HCT116 (cell line): ENCODE measurements at regions not wholly inside any gene's neighbourhood (a gene's known extent, or its start where the extent isn't known, plus 50 kb on each side); places are given as distances from the start of the nearest gene placed in this dataset.

ENCODE experiments used
- ATAC-seq: fragments of 200-7000 bp; cut with Tn5 transposase; 2 replicates; pipeline ENCODE4 v1.9.1; 2020; ENCODE audit warnings: mild to moderate bottlenecking, moderate library complexity
- BruUV-seq: library from RNA; stranded (reverse); fragments of 400-500 nt; replicated peaks from 2 replicates; lab custom pipeline; 2021; lab: Mats Ljungman, UMichigan
- CTCF ChIA-PET: fragments of 300-600 bp; sonication (Branson Sonifier 250); formaldehyde crosslinking; loops from one replicate; lab custom pipeline; 2021; ENCODE audit warnings: antibody characterized with exemption; lab: Charles Lee
- POLR2A ChIA-PET: fragments of 300-600, 350-600 bp; sonication (Branson Sonifier 250); formaldehyde crosslinking; loops from one replicate; lab custom pipeline; 2021; ENCODE audit warnings: antibody characterized with exemption; lab: Charles Lee
- RAD21 ChIA-PET, 2 experiments: fragments of 300-600 bp; sonication (Branson Sonifier 250); formaldehyde crosslinking; loops; one replicate each; lab custom pipeline; 2023; ENCODE audit warnings: low total read pairs in 2 of 2; ENCODE audit not compliant: uncharacterized antibody in 2 of 2, unreplicated experiment in 2 of 2, low non-redundant PET in 1 of 2; lab: Charles Lee
- DNase-seq: peaks from one replicate; pipeline ENCODE4 v3.0.0-alpha.2; 2010; ENCODE audit warnings: low read depth, low spot score
- H2AFZ ChIP-seq: fragments of 200-600 bp; shearing (Covaris generic), sonication (generic); 2 replicates; pipeline ENCODE4 v1.6.1; 2017; ENCODE audit warnings: low read depth, mixed run types, mixed read lengths, antibody characterized with exemption, low read length; ENCODE audit not compliant: poor library complexity, severe bottlenecking
- H3K27ac ChIP-seq: 2 replicates; pipeline ENCODE4 v1.5.1; 2012; ENCODE audit warnings: low read depth, low read length
- H3K27me3 ChIP-seq: fragments of 200-600 bp; sonication (generic); 2 replicates; pipeline ENCODE4 v1.6.1; 2016; ENCODE audit warnings: mixed run types, low read length, mixed read lengths; ENCODE audit not compliant: insufficient read depth
- H3K36me3 ChIP-seq, 2 experiments: fragments of 200-500 bp in 1 of 2; fragments of 200-600 bp in 1 of 2; sonication (Bioruptor generic) in 1 of 2; sonication (generic) in 1 of 2; 2 replicates each; pipeline versions ENCODE4 v1.5.1 to v1.6.1; 2014 to 2016; ENCODE audit warnings: low read length in 2 of 2, inconsistent platforms in 1 of 2, mixed read lengths in 1 of 2, mixed run types in 1 of 2; ENCODE audit not compliant: insufficient read depth in 2 of 2, control insufficient read depth in 1 of 2
- H3K4me1 ChIP-seq, 2 experiments: fragments of 200-600 bp in 1 of 2; sonication (generic) in 1 of 2; 2 replicates each; pipeline versions ENCODE4 v1.5.1 to v1.6.1; 2012 to 2017; ENCODE audit warnings: low read length in 2 of 2, inconsistent platforms in 1 of 2, mild to moderate bottlenecking in 1 of 2, mixed read lengths in 1 of 2, mixed run types in 1 of 2, moderate library complexity in 1 of 2; ENCODE audit not compliant: insufficient read depth in 2 of 2, control insufficient read depth in 1 of 2
- H3K4me2 ChIP-seq: fragments of 200-600 bp; sonication (generic); 2 replicates; pipeline ENCODE4 v1.6.1; 2017; ENCODE audit warnings: mixed run types, low read length, mixed read lengths
- H3K4me3 ChIP-seq, 2 experiments: fragments of 200-600 bp in 1 of 2; sonication (generic) in 1 of 2; replicated peaks in 1 of 2; 2 replicates each; pipeline ENCODE4 v1.5.1; 2011 to 2016; ENCODE audit warnings: low read length in 2 of 2, control low read depth in 1 of 2, low read depth in 1 of 2, mild to moderate bottlenecking in 1 of 2, mixed read lengths in 1 of 2, mixed run types in 1 of 2
- H3K79me2 ChIP-seq: fragments of 200-600 bp; sonication (generic); 2 replicates; pipeline ENCODE4 v1.6.1; 2017; ENCODE audit warnings: mild to moderate bottlenecking, mixed run types, low read length, moderate library complexity, mixed read lengths; ENCODE audit not compliant: insufficient read depth
- H3K9ac ChIP-seq: fragments of 200-600 bp; sonication (generic); 2 replicates; pipeline ENCODE4 v1.6.1; 2016; ENCODE audit warnings: low read length, mixed read lengths
- H3K9me2 ChIP-seq: fragments of 200-600 bp; sonication (generic), shearing (Covaris generic); 2 replicates; pipeline ENCODE4 v1.6.1; 2017; ENCODE audit warnings: mixed run types, mild to moderate bottlenecking, moderate library complexity; ENCODE audit not compliant: insufficient read depth
- H3K9me3 ChIP-seq, 2 experiments: fragments of 200-500 bp in 1 of 2; fragments of 200-600 bp in 1 of 2; sonication (Bioruptor generic) in 1 of 2; sonication (generic) in 1 of 2; 2 replicates each; pipeline ENCODE4 v1.6.1; 2014 to 2017; ENCODE audit warnings: low read length in 2 of 2, mixed read lengths in 2 of 2, inconsistent platforms in 1 of 2, low read depth in 1 of 2, mild to moderate bottlenecking in 1 of 2, mixed run types in 1 of 2, moderate library complexity in 1 of 2; ENCODE audit not compliant: control insufficient read depth in 1 of 2, insufficient read depth in 1 of 2
- H4K20me1 ChIP-seq: fragments of 200-600 bp; sonication (generic), shearing (Covaris generic); 2 replicates; pipeline ENCODE4 v1.6.1; 2017; ENCODE audit warnings: mixed run types, mild to moderate bottlenecking, moderate library complexity; ENCODE audit not compliant: insufficient read depth
- CBX3 ChIP-seq: IDR thresholded peaks from 2 replicates; pipeline ENCODE4 v1.6.1; 2012; ENCODE audit warnings: low read depth
- CEBPB ChIP-seq: IDR thresholded peaks from 2 replicates; pipeline ENCODE4 v1.6.1; 2012; ENCODE audit warnings: low read depth
- CTCF ChIP-seq, 3 experiments: fragments of 200-600 bp in 1 of 3; sonication (generic) in 1 of 3; IDR thresholded peaks in 2 of 3; conservative IDR thresholded peaks in 1 of 3; 2 replicates each; pipeline ENCODE4 v1.5.1; 2012 to 2017; ENCODE audit warnings: low read depth in 2 of 3, low read length in 2 of 3, antibody characterized with exemption in 1 of 3, borderline replicate concordance in 1 of 3, control low read depth in 1 of 3, mild to moderate bottlenecking in 1 of 3, mixed read lengths in 1 of 3, mixed run types in 1 of 3, moderate library complexity in 1 of 3; ENCODE audit not compliant: insufficient read depth in 1 of 3
- ELF1 ChIP-seq: IDR thresholded peaks from 2 replicates; pipeline ENCODE4 v1.6.1; 2012; ENCODE audit warnings: low read depth, borderline replicate concordance
- EZH2 ChIP-seq: fragments of 200-600 bp; sonication (generic); IDR thresholded peaks from 2 replicates; pipeline ENCODE4 v1.6.1; 2017; ENCODE audit warnings: antibody characterized with exemption, mixed run types
- JUND ChIP-seq: IDR thresholded peaks from 2 replicates; pipeline ENCODE4 v1.6.1; 2012
- SRF ChIP-seq: IDR thresholded peaks from 2 replicates; pipeline ENCODE4 v1.6.1; 2012; ENCODE audit warnings: low read depth
- TCF7L2 ChIP-seq: IDR thresholded peaks from 2 replicates; pipeline ENCODE4 v1.7.0; 2011; ENCODE audit warnings: borderline replicate concordance, inconsistent platforms; ENCODE audit not compliant: insufficient read depth, insufficient read length; ENCODE audit errors: extremely low read depth
- YY1 ChIP-seq: IDR thresholded peaks from 2 replicates; pipeline ENCODE4 v1.6.1; 2011; ENCODE audit warnings: low read length, low read depth, moderate library complexity, mild to moderate bottlenecking; ENCODE audit not compliant: insufficient replicate concordance; ENCODE audit errors: extremely low read depth
- ZNF274 ChIP-seq: fragments of 200-500 bp; sonication (Bioruptor generic); IDR thresholded peaks from 2 replicates; pipeline ENCODE4 v1.6.1; 2014; ENCODE audit warnings: mild to moderate bottlenecking, low read depth, low read length, inconsistent platforms
- intact Hi-C: fragments of 100-400 bp; cut with micrococcal nuclease; formaldehyde crosslinking; loops from 2 replicates; pipeline ENCODE4 v1.10.0; 2022
- TF ChIP-seq, protein P1 (sequence below): IDR thresholded peaks from 2 replicates; pipeline ENCODE4 v1.6.1; 2011; ENCODE audit warnings: mild to moderate bottlenecking, low read length, moderate library complexity; ENCODE audit not compliant: insufficient replicate concordance; ENCODE audit errors: extremely low read depth
- TF ChIP-seq, protein P2 (sequence below): IDR thresholded peaks from 2 replicates; pipeline ENCODE4 v1.6.1; 2012; ENCODE audit warnings: low read depth

GRCh38 chr11:109972181-109972715, 120.9 kb upstream of the ZC3H12C start (continued):
- TF ChIP-seq, protein P1, sequence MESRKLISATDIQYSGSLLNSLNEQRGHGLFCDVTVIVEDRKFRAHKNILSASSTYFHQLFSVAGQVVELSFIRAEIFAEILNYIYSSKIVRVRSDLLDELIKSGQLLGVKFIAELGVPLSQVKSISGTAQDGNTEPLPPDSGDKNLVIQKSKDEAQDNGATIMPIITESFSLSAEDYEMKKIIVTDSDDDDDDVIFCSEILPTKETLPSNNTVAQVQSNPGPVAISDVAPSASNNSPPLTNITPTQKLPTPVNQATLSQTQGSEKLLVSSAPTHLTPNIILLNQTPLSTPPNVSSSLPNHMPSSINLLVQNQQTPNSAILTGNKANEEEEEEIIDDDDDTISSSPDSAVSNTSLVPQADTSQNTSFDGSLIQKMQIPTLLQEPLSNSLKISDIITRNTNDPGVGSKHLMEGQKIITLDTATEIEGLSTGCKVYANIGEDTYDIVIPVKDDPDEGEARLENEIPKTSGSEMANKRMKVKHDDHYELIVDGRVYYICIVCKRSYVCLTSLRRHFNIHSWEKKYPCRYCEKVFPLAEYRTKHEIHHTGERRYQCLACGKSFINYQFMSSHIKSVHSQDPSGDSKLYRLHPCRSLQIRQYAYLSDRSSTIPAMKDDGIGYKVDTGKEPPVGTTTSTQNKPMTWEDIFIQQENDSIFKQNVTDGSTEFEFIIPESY: no peak
- no peak for TF ChIP-seq YY1
- no peak for TF ChIP-seq ELF1
- no peak for TF ChIP-seq EZH2
- TF ChIP-seq, all 23 proteins: peak for 0

DNA sequence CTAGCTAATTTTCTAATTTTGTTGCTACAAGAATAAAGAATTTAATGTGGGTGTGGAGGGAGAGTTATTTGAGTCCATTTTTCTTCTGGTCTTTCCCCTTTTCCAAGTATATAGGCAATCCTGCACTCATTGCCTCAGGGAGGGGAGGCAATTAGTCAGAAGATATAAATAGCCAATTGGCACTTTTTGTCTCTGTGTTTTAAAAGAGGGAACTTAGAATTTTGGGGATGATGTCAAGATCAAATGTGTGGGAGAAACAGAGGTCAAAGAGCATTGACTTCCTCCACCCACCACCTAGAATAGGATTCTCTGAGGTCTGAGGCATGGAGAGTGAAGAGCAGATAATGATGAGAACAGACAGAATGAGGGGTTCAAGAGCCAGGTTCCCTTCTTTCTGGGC, 120.3 kb upstream of the ZC3H12C start:
- intact Hi-C loops: no loop called here
- POLR2A ChIA-PET: no interaction called here
- no TSS peak for BruUV-seq

More for the DNA sequence above, 120.3 kb upstream of the ZC3H12C start:
- Histone ChIP-seq H3K4me1 (no peaks in the 10 kb centered on the region), H3K36me3 (no peaks in the 10 kb centered on the region), H3K9me3 (no peaks in the 10 kb centered on the region), H3K9me2 (no peaks in the 10 kb centered on the region), H3K9ac (no peak overlapping the region), H2AFZ (no peak overlapping the region), H3K4me3 (no peak overlapping the region), H4K20me1 (no peaks in the 10 kb centered on the region), H3K27me3 (no peaks in the 10 kb centered on the region), H3K27ac (no peak overlapping the region), H3K79me2 (no peaks in the 10 kb centered on the region), H3K4me2 (no peak overlapping the region)
- DNase-seq: no peak
- ATAC-seq: no peak
- RAD21 ChIA-PET: no interaction called here
- TF ChIP-seq, protein P2, sequence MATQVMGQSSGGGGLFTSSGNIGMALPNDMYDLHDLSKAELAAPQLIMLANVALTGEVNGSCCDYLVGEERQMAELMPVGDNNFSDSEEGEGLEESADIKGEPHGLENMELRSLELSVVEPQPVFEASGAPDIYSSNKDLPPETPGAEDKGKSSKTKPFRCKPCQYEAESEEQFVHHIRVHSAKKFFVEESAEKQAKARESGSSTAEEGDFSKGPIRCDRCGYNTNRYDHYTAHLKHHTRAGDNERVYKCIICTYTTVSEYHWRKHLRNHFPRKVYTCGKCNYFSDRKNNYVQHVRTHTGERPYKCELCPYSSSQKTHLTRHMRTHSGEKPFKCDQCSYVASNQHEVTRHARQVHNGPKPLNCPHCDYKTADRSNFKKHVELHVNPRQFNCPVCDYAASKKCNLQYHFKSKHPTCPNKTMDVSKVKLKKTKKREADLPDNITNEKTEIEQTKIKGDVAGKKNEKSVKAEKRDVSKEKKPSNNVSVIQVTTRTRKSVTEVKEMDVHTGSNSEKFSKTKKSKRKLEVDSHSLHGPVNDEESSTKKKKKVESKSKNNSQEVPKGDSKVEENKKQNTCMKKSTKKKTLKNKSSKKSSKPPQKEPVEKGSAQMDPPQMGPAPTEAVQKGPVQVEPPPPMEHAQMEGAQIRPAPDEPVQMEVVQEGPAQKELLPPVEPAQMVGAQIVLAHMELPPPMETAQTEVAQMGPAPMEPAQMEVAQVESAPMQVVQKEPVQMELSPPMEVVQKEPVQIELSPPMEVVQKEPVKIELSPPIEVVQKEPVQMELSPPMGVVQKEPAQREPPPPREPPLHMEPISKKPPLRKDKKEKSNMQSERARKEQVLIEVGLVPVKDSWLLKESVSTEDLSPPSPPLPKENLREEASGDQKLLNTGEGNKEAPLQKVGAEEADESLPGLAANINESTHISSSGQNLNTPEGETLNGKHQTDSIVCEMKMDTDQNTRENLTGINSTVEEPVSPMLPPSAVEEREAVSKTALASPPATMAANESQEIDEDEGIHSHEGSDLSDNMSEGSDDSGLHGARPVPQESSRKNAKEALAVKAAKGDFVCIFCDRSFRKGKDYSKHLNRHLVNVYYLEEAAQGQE: no peak
- no peak for TF ChIP-seq YY1
- TF ChIP-seq CEBPB: no peak
- TF ChIP-seq JUND: no peak
- no peak for TF ChIP-seq CTCF (IDR thresholded peaks at IDR 0.05 in 2 of 3, conservative IDR thresholded peaks at IDR 0.05 in 1 of 3; ENCODE audit: borderline replicate concordance in 1 of 3, insufficient read depth in 1 of 3, low read depth in 2 of 3, low read length in 2 of 3)
- TF ChIP-seq ZNF274: no peak
- TF ChIP-seq CBX3: no peak
- TF ChIP-seq, protein P1: no peak
- no peak for TF ChIP-seq ELF1
- TF ChIP-seq TCF7L2: no peak
- TF ChIP-seq SRF: no peak
- CTCF ChIA-PET: no interaction called here
